Hypothalamus (tissue), 51 donors: ENCODE measurements at regions not wholly inside any gene's neighbourhood (a gene's known extent, or its start where the extent isn't known, plus 50 kb on each side); places are given as distances from the start of the nearest gene placed in this dataset.

Source experiments
- DNase-seq, 51 donors: peaks; one replicate each; lab custom pipeline; 2025; lab: John Stamatoyannopoulos, UW

DNA sequence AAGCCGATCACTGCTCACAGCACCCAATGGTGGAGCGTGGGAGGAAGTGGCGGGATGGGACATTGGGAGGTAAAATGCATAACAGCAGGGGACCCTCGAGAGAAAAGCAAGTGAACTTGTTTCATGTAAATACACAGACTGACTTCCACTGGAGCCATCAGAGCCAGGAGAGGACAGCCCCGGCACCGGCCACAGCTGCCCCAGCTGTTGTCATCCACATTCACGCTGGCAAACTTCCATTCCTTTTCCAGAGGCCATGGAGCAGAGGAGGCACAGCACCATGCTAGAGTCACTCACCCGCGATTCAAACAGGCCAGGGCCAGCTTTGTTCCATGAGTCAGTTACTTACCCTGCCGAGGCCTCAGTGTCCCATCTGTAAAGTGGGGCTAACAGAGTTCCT lies 610.9 kb upstream of the SALL3 start:
- no peak for DNase-seq

DNA sequence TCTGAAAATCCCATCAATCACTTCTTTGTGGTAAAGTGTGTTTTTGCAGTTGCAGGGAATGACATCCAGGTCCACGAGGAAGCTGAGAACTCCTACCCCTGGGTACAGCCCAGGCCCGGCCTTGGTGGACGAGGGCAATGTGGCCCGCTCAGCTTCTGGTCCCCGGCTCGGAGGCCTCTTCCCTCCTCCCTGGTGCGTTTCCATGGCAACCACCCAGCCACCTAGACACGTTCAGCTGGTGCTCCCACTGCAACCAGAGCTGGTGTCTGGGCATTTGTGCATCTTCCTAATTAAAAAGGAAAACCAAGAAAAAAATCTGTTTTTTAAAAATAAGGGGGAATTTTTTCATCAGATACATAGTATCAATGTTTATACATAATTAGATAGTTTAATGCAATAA lies 603.6 kb upstream of the SALL3 start:
- peak in 14 of 51 donors; percentile 5 to 43 (median 15) for DNase-seq

DNA sequence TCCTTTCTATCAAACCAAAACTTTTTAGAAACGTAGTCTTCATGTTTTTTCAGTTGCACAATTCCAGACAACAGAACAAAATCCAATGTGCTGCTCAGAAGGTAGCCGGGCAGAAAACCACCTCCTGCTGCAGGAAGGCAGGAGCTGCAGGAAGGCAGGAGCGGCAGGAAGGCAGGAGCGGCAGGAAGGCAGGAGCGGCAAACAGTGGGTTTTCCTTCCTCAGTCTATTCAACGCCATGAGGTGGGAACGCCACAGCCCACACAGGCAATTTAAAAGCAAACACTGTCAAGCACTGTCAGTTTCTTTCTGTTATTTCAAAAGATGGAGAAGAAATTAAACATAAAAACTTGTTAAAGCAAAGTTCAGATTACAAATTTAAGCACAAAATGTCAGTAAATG lies 601.2 kb upstream of the SALL3 start:
- DNase-seq: peak in 1 of 51 donors; percentile 13

DNA sequence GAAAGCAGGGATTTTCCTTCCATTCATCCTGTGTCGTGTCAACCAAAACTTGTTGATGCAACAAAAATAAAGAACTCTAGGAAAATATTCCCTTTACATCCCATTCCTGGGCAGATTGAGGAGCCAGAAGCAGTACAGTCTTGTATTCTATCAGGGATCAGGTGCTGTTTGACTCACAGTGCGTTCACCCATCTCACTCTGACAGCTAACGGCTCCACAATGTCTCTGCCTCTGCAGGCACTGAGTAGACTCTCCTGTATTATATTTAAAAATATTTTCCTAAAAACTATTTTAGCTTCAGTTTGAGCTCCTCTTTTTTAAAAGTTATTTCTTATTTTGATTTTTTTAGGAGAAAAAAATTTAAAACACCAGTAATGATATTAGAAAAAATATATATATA lies 600.6 kb upstream of the SALL3 start:
- DNase-seq: no peak

DNA sequence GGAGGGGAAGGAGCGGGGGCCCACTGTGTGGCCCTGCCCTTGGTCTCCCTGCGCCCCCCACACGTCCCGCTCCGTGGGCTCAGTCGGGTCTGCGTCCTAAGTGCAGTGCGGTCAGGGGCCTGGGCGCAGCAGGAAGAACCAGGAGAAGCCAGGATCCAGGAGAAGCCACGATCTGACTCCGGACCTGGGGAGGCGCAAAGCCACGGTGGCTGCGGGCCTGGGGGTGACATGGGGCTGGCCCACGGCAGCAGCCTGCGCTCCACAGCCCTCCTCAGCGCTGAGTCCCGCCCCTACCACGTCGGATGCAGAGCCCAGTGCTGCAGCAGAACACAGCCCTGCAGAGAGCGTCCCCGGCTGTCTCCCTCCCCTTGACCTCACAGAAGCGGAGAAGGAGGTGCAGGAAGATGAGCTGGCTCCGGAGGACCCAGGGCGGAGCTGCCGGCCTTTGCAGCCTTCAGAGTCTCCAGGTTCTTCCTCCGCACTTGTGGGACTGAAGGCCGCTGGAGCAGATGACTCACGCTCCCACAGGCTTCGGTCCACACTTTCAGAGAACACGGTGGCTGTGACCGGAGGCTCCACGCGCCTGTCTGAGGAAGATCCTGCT lies 589.2 kb upstream of the SALL3 start:
- DNase-seq: no peak

DNA sequence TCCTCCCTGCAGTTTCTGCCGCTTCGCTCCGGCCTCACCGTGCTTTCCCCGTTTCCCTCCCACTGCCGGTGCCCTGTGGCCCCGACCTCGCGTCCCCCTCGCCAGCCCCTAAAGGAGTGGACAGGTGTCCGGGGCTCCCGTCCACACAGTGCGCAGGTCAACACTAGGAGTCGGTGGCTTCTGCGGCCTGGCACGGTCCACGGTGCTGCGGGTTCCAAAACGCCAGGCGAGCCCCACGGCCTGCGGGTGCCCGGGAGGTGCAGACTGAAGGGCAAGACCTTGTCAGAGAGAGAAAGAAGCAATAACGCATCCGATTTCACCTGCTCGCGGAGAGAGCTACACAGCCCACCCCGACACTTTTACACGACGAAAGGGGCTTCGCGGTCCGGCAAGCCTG lies 588.7 kb upstream of the SALL3 start:
- DNase-seq: no peak

DNA sequence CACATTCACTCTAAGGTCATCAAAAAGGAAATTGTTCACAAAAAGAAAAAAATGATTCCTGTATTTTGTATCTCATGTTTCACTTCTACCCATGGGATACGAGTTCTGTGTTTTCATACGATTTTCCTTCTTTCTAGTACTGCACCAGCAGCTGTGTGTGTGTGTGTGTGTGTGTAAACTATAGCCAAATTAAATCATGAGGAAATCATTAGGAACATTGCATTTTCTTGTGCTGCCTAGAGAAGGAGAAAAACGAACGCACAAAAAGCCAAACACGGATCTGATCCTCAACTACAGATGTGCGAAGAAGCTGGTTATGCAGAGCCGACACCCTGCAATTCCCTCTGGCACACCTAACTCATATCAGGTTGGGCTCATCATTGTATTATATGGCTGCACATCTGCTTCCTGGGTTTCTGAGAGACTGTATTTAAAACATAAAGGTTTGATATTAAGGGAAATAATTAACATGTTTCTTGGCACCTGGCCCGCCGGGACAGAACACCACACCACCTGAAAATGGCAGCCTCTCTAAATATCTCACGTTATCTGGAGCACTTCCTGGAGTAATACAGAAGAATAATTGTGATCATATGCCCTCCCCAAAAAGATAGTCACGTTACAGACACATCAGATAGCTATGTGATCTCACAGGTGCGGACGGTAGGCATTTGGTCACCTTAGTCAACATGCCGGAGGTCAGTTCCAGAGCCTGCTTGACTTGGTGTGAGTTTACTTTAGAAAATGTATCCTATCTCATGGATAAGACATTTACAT lies 586.3 kb upstream of the SALL3 start:
- no peak for DNase-seq

DNA sequence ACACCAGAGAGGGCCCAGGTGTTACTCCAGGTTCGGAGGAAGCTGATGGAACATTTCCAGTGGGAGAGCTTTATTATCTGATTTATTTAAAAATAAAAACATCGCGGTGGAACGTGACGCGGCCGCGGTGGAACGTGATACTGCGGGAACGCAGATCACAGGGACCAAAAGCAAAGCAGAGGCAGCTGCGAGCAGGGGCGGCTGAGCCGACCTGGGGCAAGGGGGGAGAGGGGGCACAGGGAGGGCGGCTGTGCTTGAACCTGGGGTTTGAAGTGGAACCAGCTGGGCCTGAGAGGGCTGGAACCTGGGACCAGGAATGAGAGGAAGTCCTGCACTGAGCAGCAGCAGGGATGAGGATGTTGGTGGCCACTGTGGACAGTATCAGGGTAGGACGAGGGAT lies 583.5 kb upstream of the SALL3 start:
- no peak for DNase-seq

DNA sequence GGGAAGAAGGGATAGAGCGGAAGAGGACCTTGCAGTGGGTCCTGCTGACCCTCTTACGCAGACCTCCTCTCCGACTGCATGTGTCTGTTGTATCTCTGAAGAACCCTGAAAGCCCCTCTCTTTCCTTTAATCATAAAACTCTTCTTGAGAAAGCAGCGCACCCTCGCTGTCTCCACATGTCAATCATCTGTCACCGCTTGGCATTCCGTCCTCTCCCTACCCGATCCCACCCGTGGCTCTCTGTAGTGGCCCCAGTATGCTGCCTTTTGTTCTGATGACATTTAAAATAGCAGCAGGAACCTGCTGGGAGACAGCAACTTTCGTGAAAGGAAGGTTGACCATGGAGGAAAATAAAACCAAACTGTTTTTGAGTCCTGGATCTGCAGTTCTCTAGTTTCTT lies 582.9 kb upstream of the SALL3 start:
- no peak for DNase-seq

DNA sequence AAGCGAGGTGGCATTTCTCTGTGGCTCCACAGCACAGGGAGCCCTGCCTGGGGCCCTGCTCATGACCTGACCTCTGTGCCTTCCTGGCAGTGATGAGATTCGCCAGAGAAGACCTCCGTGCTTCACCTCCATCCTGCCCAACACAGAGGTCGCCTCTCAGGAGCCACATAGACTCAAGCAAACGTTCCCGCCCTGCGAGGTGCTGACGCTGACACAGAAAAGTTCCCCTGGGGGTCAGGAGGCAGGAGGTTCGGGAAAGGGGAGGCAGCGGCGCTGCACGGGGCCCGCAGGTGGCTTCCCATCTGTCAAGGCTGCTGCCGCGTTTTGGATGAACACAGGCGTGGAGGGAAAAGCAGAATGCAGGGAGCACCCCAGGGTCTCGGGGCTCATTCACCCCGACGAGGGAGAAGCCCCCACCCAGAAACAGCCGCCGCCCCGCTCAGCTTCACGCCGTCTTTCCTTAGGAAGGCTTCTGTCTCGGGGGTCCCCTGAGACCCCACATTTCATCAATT lies 579.6 kb upstream of the SALL3 start:
- no peak for DNase-seq

DNA sequence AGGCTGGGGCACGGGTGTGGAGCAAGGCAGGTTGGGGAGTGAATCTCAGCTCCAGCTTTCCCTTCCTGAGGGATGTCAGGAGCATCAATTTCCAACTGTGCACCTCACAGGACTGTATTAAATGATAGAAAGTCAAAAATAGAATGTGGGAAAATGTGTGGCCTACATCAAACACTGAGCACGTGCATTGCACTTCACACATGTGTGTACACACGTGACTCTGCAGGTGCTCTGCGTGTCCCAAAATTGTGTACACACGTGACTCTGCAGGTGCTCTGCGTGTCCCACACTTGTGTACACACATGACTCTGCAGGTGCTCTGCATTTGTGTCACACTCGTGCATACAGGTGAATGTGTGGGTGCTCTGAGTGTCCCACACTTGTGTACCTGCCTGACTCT lies 577.2 kb upstream of the SALL3 start:
- no peak for DNase-seq

DNA sequence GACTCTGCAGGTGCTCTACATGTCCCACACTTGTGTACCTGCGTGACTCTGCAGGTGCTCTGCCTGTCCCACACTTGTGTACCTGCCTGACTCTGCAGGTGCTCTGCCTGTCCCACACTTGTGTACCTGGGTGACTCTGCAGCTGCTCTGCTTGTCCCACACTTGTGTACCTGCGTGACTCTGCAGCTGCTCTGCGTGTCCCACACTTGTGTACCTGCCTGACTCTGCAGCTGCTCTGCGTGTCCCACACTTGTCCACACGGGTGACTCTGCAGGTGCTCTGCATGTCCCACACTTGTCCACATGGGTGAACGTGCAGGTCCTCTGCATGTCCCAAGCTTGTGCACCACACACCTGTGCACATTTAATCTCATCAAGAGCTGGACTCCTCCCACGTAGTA lies 576.7 kb upstream of the SALL3 start:
- no peak for DNase-seq

DNA sequence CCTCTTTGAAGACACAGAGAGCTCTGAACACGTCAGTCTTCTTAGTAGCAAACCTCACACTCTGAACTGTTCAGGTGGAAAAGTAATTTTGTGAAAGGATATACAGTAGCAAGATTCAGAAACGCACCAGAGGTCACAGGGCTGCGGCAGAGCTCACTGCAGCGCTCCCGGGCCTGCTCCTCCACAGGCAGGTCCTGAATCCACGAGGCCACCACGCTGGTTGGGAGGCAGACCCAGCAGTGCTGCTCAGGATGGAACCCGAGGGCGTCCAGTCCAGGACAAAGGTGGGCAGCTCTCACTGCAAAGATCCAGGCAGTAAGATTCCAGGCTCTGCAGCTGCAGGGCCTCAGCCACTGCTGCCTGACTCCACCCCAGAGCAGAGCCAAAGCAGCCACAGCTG lies 576.2 kb upstream of the SALL3 start:
- no peak for DNase-seq

DNA sequence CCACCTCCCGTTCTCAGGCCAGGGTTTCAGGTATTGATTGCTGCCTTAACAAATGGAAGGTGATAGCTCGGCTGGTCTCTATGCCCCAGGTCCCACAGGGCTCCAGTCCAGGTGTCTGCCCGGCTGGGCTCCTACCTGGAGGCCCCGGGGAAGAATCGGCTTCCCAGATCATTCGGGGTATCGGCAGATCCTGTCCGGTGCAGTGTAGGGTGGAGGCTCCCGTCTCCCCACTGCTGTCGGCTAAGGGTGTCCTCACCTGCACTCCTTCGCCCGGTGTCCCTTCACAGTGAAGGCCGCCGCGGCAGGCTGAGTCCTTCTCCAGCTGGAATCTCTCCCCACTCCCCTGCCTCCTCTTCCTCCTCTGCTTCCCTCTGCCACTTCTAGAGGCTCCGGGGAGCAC lies 573.9 kb upstream of the SALL3 start:
- no peak for DNase-seq

DNA sequence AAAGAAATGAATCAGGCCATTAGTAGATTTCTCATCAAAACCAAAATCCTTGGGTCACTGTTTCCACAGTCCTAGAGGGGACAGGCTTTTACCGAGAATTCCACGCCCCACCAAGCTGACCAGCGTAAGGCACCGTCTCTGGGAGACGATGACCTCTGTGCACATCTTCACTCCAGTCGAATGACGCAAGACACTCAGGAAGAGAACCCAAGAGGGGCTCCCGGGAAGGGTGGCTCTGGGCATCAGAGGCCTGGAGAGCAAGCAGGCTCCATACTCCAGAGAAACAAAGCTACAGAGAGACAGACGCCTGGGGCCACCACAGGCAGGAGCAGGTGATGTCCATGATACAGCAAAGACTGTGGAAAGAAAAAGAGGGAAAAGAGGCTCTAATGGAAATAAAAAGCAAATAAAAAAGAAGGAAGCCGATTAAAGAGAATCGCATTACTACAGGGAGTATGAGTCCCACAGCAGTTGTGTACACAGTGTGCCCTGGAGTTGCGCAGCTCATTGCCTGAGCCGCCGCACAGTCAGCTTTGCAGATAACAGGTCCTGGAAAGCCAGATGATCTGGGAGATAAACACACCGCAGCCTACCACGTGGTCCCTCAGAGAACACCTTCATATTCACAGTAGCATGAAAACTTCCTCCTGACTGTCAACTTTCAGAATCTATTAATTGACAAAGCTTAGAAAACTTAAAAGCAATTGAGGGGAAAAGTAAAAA lies 572.7 kb upstream of the SALL3 start:
- no peak for DNase-seq

DNA sequence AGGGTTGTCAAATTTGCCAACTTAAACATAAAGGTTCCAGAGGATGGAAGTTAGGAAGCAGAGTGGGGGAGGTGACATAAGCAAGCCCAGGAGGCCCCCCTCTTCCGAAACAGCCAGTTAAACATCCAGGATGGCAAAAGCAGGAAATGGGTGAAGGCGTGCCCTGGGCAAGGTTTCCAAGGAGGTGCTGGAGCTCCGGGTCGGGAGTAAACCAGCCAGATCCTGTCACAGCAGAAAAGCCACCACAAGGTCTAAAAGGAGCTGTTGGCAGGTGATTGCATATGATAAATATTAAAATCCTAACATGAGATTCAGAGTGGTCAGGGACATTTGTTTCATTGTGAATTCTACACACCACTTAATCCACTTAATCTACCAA lies 572.2 kb upstream of the SALL3 start:
- DNase-seq: no peak

DNA sequence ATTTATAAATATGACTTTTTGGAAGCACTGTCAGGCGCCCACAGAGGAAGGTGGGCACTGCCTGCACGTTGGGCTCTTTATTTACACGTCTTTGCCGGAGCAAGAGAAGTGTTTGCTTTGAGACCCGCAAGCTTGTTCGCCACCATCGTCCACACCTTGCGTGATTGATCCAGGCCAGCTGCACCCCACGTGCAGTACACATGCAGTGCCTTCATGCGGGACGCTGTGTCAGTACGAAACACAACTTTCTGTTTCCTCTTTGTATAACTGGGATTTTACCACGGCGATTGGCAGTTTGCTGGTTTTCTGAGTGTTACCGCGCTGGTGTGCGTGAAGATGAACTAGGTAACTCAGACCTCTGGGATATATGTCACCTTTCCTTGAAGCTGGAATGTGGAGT lies 571.0 kb upstream of the SALL3 start:
- no peak for DNase-seq

DNA sequence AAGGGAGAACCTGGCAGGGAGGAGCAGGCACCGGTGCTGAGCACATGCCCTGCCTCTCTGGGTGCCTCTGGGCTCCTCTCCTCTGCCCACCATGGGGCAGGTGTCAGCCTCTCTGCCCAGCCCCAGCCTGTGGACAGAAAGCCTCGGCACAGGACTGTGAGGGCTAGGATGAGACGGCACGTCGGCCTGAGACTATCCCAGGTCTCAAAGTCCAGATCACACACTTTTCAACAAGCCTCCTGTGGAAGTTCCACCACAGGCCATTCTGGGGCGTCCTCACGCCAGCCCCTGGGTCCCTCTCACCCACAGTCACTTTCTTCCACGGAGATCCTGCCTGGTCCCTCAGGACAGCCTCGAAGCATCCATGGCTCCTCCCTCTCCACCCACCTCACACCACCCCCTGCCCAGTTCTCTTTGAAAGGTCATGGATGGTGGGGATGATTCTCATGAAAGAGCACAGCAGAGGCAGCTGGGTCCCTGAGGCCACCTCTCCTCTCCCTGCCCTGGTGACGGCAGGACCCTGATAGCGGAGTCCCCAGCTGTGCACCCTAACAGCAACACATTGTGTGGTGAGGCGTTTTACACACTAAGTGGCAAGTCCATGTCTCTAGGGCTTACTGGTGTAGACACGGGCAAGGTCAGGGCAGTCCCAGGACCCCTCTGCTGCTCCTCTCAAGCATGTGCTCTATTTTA lies 569.4 kb upstream of the SALL3 start:
- no peak for DNase-seq

DNA sequence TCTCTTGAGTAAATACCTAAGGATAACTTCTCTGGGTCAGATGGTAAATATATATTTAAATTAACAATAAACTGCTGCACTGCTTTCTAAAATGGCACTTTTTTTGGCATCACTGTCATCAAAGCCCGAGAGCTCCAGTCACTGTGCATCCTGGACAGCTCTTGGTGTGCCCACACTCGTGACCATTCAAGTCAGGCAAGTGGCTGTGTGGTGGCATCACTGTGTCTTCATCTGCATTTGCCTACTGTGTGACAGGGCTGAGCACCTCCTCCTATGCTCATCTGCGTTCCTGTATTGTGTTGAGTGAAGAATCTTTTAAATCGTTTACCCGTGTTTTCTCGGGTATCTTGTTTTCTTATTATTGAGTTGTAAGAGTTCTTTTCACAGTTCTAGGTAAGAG lies 568.1 kb upstream of the SALL3 start:
- DNase-seq: no peak

DNA sequence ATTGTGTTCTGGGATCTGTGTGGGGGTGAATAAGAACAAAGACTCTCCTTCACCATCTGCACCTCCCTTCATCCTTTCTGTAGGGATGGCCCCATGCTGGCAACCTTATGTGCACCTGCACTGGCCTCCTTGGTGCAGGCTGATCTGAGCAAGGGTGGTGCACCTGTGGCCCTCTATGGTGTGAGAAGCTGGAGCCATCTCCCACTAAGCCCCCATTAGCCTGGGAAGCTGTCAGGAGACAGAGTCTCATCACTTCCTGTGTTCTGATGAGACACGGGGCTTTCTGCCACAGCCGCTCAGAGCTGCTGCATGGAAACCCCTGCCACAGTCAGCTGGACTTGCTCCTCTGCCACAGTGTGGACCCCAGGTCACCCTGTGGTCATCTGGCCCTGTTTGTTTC lies 565.3 kb upstream of the SALL3 start:
- DNase-seq: no peak

DNA sequence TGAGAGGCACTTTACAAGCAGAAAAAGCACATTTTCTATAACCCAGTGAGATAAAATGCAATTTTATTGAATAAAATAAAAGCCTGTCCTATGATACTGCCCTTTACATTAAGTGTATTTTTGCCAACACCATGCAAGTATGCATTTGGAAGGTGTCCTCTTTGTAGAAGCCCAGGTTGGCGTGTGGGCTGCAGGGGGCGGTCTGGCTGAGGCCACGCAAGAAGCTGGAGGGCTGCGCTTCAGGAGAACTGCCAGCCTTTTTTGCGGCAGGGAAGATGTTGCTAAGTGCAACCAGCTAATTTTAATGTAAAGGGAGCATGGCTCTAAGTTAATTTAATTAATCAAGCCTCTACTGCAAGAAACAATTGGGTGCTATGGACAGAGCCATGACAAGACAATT lies 562.8 kb upstream of the SALL3 start:
- DNase-seq: no peak
